ENCODE measurements at regions not wholly inside any gene's neighbourhood (a gene's known extent, or its start where the extent isn't known, plus 50 kb on each side); places are given as distances from the start of the nearest gene placed in this dataset.
"Not testable (repeated sequence)": the region's sequence is repeated elsewhere in the genome, so short reads cannot be mapped to it uniquely, and the experiment has no call there.

DNA sequence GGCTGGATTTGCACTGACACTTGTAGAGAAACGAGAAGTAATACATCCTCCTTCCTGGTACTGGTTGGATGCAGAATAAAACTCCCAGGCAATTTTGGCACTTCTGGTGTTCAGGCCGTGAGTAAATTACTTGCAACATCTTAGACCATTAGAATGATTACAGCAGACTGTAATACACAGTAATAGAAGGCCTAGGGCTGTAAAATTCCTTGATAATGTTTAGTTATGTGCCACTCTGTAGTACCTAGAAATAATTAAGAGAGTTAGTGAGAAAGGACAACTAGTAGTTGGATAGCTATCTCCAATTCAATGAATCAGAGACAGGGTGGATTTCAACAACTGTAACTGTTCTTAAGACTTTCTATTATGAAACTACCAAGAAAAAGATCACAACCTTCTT is 356.3 kb upstream of the SETBP1 start:
- DNase-seq (ENCODE audit: low read depth), result peak; percentile 70

GRCh38 chr18:44325903-44326635 is 354.6 kb upstream of the SETBP1 start:
- peak; percentile 70 for DNase-seq (ENCODE audit: low read depth)

GRCh38 chr18:44331656-44332570 is 348.8 kb upstream of the SETBP1 start:
- DNase-seq (ENCODE audit: low read depth), result no peak

- DNase-seq (ENCODE audit: low read depth), result peak; percentile 61
Observed at GRCh38 chr18:44341759-44342158, 338.9 kb upstream of the SETBP1 start.

GRCh38 chr18:44342162-44342561 is 338.5 kb upstream of the SETBP1 start:
- DNase-seq (ENCODE audit: low read depth), result peak; percentile 2

GRCh38 chr18:44342946-44343345 is 337.7 kb upstream of the SETBP1 start:
- no peak for DNase-seq (ENCODE audit: low read depth)

DNA sequence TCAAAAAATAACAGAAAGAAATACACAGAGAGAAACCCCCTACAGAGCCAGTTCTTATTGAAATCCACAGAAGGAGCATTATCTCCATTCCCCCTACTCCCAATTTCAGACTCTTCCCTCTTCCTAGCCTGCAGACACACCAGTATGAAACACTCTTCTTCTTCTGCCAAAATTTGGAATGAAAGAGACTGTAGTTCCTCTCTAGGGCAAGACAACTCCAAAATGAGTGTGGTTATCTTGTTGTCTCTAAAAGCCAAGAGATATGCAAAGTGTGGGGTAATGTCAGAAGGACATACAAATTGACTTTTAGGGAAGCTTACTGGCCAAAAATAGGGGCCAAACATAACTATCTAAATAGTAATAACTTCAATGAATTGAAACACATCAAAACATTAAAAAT is 337.1 kb upstream of the SETBP1 start:
- DNase-seq (ENCODE audit: low read depth), result no peak

- DNase-seq (ENCODE audit: low read depth), result no peak
Observed at GRCh38 chr18:44356566-44357157, 324.0 kb upstream of the SETBP1 start.

DNA sequence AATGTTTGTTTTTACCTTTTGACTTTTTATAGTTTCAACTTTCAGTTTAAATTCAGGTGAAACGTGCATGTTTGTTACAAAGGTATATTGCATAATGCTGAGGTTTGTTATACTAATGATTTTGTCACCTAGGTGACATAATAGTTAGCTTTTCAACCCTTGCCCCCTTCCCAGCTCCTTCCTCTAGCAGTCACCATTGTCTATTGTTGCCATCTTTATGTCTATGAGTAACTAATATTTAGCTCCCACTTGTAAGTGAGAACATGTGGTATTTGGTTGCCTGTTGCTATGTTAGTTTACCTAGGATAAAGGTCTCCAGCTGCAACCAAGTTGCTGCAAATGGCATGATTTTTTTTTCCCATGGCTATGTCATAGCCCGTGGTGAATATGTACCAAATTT is 322.3 kb upstream of the SETBP1 start:
- DNase-seq (ENCODE audit: low read depth), result peak; percentile 1

DNA sequence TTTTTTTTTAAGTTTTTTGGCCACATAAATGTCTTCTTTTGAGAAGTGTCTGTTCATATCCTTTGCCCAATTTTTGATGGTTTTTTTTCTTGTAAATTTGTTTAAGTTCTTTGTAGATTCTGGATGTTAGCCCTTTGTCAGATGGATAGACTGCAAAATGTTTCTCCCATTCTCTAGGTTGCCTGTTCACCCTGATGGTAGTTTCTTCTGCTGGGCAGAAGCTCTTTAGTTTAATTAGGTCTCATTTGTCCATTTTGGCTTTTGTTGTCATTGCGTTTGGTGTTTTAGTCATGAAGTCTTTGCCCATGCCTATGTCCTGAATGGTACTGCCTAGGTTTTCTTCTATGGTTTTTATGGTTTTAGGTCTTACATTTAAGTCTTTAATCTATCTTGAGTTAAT is 320.9 kb upstream of the SETBP1 start:
- DNase-seq (ENCODE audit: low read depth), result not testable (repeated sequence)

DNA sequence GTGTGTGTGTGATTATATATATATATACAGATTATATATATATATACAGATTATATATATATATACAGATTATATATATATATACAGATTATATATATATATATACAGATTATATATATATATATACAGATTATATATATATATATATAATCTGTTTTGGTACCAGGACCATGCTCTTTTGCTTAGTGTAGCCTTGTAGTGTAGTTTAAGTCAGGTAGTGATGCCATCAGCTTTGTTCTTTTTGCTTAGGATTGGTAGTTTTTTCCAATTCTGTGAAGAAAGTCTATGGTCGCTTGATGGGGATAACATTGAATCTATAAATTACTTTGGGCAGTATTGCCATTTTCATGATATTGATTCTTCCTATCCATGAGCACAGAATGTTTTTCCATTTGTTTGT is 318.5 kb upstream of the SETBP1 start:
- not testable (repeated sequence) for DNase-seq (ENCODE audit: low read depth)

DNA sequence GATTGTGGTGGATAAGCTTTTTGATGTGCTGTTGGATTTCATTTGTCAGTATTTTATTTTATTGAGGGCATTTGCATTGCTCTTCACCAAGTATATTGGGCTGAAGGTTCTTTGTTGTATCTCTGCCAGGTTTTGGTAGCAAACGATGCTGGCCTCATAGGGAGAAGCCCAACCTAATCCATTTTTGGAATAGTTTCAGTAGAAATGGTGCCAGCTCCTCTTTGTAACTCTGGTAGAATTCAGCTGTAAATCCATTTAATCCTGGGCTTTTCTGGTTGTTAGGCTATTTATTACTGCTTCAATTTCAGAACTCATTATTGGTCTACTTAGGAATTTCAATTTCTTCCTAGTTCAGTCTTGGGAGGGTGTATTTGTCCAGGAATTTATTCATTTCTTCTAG is 309.8 kb upstream of the SETBP1 start:
- DNase-seq (ENCODE audit: low read depth), result no peak

- no peak for DNase-seq (ENCODE audit: low read depth)
Observed at GRCh38 chr18:44374966-44375365, 305.7 kb upstream of the SETBP1 start.

DNA sequence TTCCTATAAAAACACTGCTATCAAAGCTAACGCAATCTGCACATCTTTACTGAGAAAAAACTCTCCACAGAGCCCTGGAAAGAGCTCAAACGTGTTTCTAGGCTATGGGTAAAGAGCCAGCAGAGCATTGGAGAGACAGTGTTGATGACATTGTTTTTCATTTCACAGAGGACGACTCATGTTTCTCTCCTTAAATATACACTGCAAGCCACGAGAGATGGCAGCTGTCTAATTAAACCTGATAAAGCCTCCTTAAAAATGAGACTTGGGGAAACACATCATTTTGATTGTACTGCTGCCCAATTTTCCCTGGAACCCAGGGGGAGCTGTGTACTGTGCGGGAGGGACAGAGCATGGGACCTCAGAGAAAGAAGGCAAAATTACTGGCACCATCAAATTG is 294.3 kb upstream of the SETBP1 start:
- no peak for DNase-seq (ENCODE audit: low read depth)

DNA sequence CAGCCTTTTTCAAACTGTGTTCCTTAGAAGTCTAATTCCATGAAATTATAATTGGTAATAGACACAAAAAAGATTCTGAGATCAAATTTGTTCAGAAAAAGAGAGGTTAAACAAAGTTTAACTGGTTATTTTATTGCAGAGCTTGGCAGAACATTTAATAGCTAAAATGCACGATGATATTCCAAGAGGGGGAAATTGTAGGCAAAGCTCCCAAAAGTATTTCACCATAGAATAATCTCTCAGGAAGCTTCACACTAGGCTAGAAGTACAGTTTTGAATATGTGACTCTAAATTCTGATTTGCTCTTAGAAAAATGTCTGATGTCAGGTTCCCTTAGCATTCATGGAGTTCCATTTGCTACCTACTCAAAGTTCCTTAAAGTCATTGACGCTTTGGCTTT is 292.4 kb upstream of the SETBP1 start:
- no peak for DNase-seq (ENCODE audit: low read depth)

- no peak for DNase-seq (ENCODE audit: low read depth)
Observed at GRCh38 chr18:44392933-44393332, 287.8 kb upstream of the SETBP1 start.

GRCh38 chr18:44393406-44393805 is 287.3 kb upstream of the SETBP1 start:
- peak; percentile 45 for DNase-seq (ENCODE audit: low read depth)

- DNase-seq (ENCODE audit: low read depth), result no peak
Observed at GRCh38 chr18:44396550-44396949, 284.1 kb upstream of the SETBP1 start.

DNA sequence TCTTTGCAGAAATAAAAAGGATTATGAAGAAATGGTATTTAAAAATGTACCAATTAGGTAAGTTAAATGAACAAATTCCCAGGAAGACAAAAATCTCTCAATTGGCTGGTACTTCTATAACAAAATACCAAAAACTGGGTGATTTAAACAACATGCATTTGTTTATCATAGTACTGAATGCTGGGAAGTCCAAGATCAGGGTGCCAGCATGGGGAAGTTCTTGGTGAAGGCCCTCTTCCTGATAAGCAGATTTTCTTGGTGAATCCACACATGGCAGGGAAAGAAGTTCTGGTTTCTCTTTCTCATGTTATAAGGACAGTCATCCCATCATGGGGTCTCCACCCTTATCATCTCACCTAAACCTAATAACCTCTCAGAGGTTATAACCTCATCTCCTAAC is 271.6 kb upstream of the SETBP1 start:
- no peak for DNase-seq (ENCODE audit: low read depth)

GRCh38 chr18:44409515-44409914 is 271.2 kb upstream of the SETBP1 start:
- no peak for DNase-seq (ENCODE audit: low read depth)

- DNase-seq (ENCODE audit: low read depth), result no peak
Observed at GRCh38 chr18:44410740-44411139, 269.9 kb upstream of the SETBP1 start.

GRCh38 chr18:44411262-44411905 is 269.3 kb upstream of the SETBP1 start:
- peak; percentile 40 for DNase-seq (ENCODE audit: low read depth)

Measured in renal cortical epithelial cell (primary cell).